ENCODE measurements at regions not wholly inside any gene's neighbourhood (a gene's known extent, or its start where the extent isn't known, plus 50 kb on each side); places are given as distances from the start of the nearest gene placed in this dataset.

- Histone ChIP-seq H3K9me3 (ENCODE audit: control insufficient read depth, low read length) (no peaks in the 10 kb centered on the region), H3K27ac (ENCODE audit: low read length) (no peak overlapping the region), H3K27me3 (ENCODE audit: control insufficient read depth, insufficient read depth) (no peaks in the 10 kb centered on the region), H3K4me1 (ENCODE audit: control insufficient read depth, insufficient read depth, low read length) (no peaks in the 10 kb centered on the region), H3K4me3 (ENCODE audit: low read length) (no peak overlapping the region)
- WGBS = 69% methylated on average over 7 of the region's 7 CpGs
- no peak for ATAC-seq
- intact Hi-C loops (cut with DNase I) = no loop called here
- no peak for DNase-seq
These were observed 468.0 kb downstream of the TSHZ3 start for GRCh38 chr19:30881281-30881680.

DNA sequence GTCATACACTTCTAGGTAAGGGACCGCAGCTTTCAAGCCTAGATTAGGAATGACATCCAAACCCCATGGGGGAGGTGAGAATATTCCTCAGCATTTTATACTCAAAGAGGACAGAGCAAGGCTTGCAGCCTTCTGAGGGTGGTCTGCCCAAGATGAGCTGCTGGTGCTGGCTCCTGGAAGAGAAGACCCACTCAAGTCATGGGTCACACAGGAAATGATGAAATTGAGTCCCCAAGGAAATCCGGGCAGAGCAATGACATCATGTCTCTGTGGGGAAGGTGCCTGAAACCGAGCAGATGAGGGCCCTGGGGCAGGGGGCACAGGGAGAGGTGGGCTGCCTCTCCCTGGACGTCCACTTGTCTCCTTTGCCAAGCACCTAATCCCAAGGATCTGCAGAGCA lies 468.7 kb downstream of the TSHZ3 start:
- Histone ChIP-seq H3K4me1 (ENCODE audit: control insufficient read depth, insufficient read depth, low read length) (no peaks in the 10 kb centered on the region), H3K4me3 (ENCODE audit: low read length) (no peak overlapping the region), H3K27ac (ENCODE audit: low read length) (no peak overlapping the region), H3K9me3 (ENCODE audit: control insufficient read depth, low read length) (no peaks in the 10 kb centered on the region), H3K27me3 (ENCODE audit: control insufficient read depth, insufficient read depth) (no peaks in the 10 kb centered on the region)
- no peak for DNase-seq
- ATAC-seq = no peak
- intact Hi-C loops (cut with DNase I) = no loop called here
- 58% methylated on average over 4 of the region's 4 CpGs for WGBS

DNA sequence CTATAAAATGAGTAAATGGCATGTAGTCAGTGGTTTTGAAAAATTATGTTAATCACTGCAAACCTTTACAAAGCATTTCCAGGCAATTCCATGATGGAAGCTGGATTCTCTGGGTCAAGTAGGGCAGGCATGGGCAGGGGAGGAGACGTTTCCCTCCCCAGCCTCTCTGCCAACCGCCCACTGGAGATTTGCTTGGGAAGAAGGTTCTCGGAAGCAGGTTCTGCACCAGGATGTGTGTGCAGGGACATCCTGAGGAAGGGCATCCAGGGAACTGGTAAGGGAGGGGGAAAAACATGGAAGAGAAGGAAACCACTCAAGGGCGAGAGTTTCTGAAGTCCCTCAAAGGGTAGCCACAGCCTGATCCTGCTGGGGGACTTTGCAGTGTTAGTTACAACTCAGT lies 469.1 kb downstream of the TSHZ3 start:
- no peaks in the 10 kb centered on the region for H3K27me3 ChIP-seq (ENCODE audit: control insufficient read depth, insufficient read depth)
- no peak overlapping the region for H3K27ac ChIP-seq (ENCODE audit: low read length)
- no peaks in the 10 kb centered on the region for H3K9me3 ChIP-seq (ENCODE audit: control insufficient read depth, low read length)
- ATAC-seq (no peak), DNase-seq (no peak)
- H3K4me3 ChIP-seq (ENCODE audit: low read length) = no peak overlapping the region
- 73% methylated on average over 4 of the region's 4 CpGs for WGBS
- intact Hi-C loops (cut with DNase I) = no loop called here
- H3K4me1 ChIP-seq (ENCODE audit: control insufficient read depth, insufficient read depth, low read length) = no peaks in the 10 kb centered on the region

- H3K27ac ChIP-seq (ENCODE audit: low read length) = no peak overlapping the region
- intact Hi-C loops (cut with DNase I) = no loop called here
- 73% methylated on average over 3 of the region's 3 CpGs for WGBS
- no peaks in the 10 kb centered on the region for H3K4me1 ChIP-seq (ENCODE audit: control insufficient read depth, insufficient read depth, low read length)
- H3K9me3 ChIP-seq (ENCODE audit: control insufficient read depth, low read length) = no peaks in the 10 kb centered on the region
- no peaks in the 10 kb centered on the region for H3K27me3 ChIP-seq (ENCODE audit: control insufficient read depth, insufficient read depth)
- ATAC-seq = no peak
- H3K4me3 ChIP-seq (ENCODE audit: low read length) = no peak overlapping the region
- DNase-seq = no peak
These were observed 469.5 kb downstream of the TSHZ3 start for GRCh38 chr19:30879736-30880135.

- no peak for DNase-seq
- Histone ChIP-seq H3K27me3 (ENCODE audit: control insufficient read depth, insufficient read depth) (no peaks in the 10 kb centered on the region), H3K9me3 (ENCODE audit: control insufficient read depth, low read length) (no peaks in the 10 kb centered on the region), H3K4me1 (ENCODE audit: control insufficient read depth, insufficient read depth, low read length) (no peaks in the 10 kb centered on the region), H3K27ac (ENCODE audit: low read length) (no peak overlapping the region), H3K4me3 (ENCODE audit: low read length) (no peak overlapping the region)
- intact Hi-C loops (cut with DNase I) = no loop called here
- no peak for ATAC-seq
- 78% methylated on average over 3 of the region's 3 CpGs for WGBS
These were observed 470.0 kb downstream of the TSHZ3 start for GRCh38 chr19:30879225-30879624.

DNA sequence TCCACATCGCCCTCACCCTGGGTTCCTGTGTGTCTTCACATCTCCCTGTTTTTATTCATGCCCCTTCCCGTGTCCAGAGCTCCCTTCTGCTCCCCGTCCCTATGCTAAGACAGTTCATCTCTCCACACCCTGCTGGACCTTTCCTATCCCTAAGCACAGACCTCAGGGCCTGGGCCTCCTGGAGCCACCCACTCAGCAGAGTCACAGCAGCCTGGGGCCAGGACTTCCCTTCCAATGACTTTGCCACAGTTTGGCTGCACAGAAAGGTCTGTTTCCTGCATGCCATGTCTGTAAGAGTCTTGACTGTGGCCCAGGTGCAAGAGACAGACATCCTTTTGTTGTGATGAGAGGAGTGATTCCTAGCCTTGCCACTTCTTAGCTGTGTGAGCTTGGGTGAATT lies 470.7 kb downstream of the TSHZ3 start:
- H3K4me3 ChIP-seq (ENCODE audit: low read length) = no peak overlapping the region
- H3K4me1 ChIP-seq (ENCODE audit: control insufficient read depth, insufficient read depth, low read length) = no peaks in the 10 kb centered on the region
- intact Hi-C loops (cut with DNase I) = no loop called here
- WGBS = 62% methylated on average over 3 of the region's 3 CpGs
- H3K9me3 ChIP-seq (ENCODE audit: control insufficient read depth, low read length) = no peaks in the 10 kb centered on the region
- H3K27me3 ChIP-seq (ENCODE audit: control insufficient read depth, insufficient read depth) = no peaks in the 10 kb centered on the region
- no peak overlapping the region for H3K27ac ChIP-seq (ENCODE audit: low read length)
- DNase-seq (no peak), ATAC-seq (no peak)

- intact Hi-C loops (cut with DNase I) = no loop called here
- Histone ChIP-seq H3K4me1 (ENCODE audit: control insufficient read depth, insufficient read depth, low read length) (no peaks in the 10 kb centered on the region), H3K27me3 (ENCODE audit: control insufficient read depth, insufficient read depth) (no peaks in the 10 kb centered on the region), H3K27ac (ENCODE audit: low read length) (no peak overlapping the region), H3K4me3 (ENCODE audit: low read length) (no peak overlapping the region), H3K9me3 (ENCODE audit: control insufficient read depth, low read length) (no peaks in the 10 kb centered on the region)
- ATAC-seq = peak; percentile 39 to 60
- DNase-seq = no peak
- 61% methylated on average over 4 of the region's 4 CpGs for whole genome bisulfite sequencing
These were observed 471.5 kb downstream of the TSHZ3 start for GRCh38 chr19:30877661-30878113.

- Histone ChIP-seq H3K4me3 (ENCODE audit: low read length) (no peak overlapping the region), H3K27me3 (ENCODE audit: control insufficient read depth, insufficient read depth) (no peaks in the 10 kb centered on the region), H3K4me1 (ENCODE audit: control insufficient read depth, insufficient read depth, low read length) (no peaks in the 10 kb centered on the region), H3K9me3 (ENCODE audit: control insufficient read depth, low read length) (no peaks in the 10 kb centered on the region), H3K27ac (ENCODE audit: low read length) (no peak overlapping the region)
- intact Hi-C loops (cut with DNase I) = no loop called here
- no peak for ATAC-seq
- whole genome bisulfite sequencing = 44% methylated on average over 1 of the region's 1 CpG
- no peak for DNase-seq
These were observed 475.5 kb downstream of the TSHZ3 start for GRCh38 chr19:30873691-30874090.

GRCh38 chr19:30873003-30873402 lies 476.2 kb downstream of the TSHZ3 start:
- Histone ChIP-seq H3K27ac (ENCODE audit: low read length) (no peak overlapping the region), H3K27me3 (ENCODE audit: control insufficient read depth, insufficient read depth) (no peaks in the 10 kb centered on the region), H3K4me1 (ENCODE audit: control insufficient read depth, insufficient read depth, low read length) (no peaks in the 10 kb centered on the region), H3K9me3 (ENCODE audit: control insufficient read depth, low read length) (no peaks in the 10 kb centered on the region), H3K4me3 (ENCODE audit: low read length) (no peak overlapping the region)
- 79% methylated on average over 2 of the region's 2 CpGs for WGBS
- no peak for ATAC-seq
- intact Hi-C loops (cut with DNase I) = no loop called here
- no peak for DNase-seq

DNA sequence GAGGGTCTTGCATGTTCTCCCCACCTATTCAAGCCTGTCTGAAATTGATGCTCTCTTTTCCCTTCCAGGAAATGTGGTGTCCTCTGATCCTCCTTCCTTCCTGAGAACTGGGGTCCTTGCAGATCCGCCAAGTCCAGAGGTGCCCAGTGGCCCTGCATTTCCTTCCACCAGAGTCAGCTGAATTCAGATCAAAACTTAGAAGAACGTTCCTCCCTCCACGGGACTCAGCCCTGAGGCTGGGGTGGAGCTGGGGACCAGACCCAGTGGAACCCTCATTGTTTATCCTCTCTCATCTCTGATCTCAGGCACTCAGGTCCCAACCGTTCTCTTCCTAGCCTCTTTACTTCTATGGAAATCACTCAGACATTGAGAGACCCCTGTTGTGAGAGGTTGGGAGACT lies 477.3 kb downstream of the TSHZ3 start:
- H3K4me1 ChIP-seq (ENCODE audit: control insufficient read depth, insufficient read depth, low read length) = no peaks in the 10 kb centered on the region
- H3K27ac ChIP-seq (ENCODE audit: low read length) = no peak overlapping the region
- H3K4me3 ChIP-seq (ENCODE audit: low read length) = no peak overlapping the region
- no peak for DNase-seq
- ATAC-seq = no peak
- no peaks in the 10 kb centered on the region for H3K9me3 ChIP-seq (ENCODE audit: control insufficient read depth, low read length)
- intact Hi-C loops (cut with DNase I) = no loop called here
- H3K27me3 ChIP-seq (ENCODE audit: control insufficient read depth, insufficient read depth) = no peaks in the 10 kb centered on the region
- WGBS = 77% methylated on average over 4 of the region's 4 CpGs

DNA sequence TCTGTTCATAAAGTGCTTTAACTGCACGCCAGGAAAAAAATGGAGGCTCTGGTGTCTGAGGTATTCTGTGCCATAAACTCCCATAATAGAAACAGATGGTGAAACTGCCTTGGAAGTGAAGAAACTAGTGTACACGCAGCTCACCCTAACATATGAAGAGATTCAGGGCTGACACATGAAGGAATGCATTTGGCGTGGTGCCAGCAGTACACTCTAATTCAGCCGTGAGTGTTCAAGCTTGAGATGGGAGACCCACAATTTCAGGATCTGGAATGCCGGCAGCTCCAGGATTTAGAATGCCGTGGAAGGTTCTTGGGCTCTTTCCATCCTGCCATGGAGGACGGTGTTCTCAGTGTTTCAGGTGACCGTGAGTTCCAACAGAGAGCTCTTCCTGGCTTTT lies 478.4 kb downstream of the TSHZ3 start:
- WGBS = 38% methylated on average over 8 of the region's 8 CpGs
- Histone ChIP-seq H3K4me1 (ENCODE audit: control insufficient read depth, insufficient read depth, low read length) (no peaks in the 10 kb centered on the region), H3K27ac (ENCODE audit: low read length) (no peak overlapping the region), H3K27me3 (ENCODE audit: control insufficient read depth, insufficient read depth) (no peaks in the 10 kb centered on the region), H3K4me3 (ENCODE audit: low read length) (no peak overlapping the region), H3K9me3 (ENCODE audit: control insufficient read depth, low read length) (no peaks in the 10 kb centered on the region)
- DNase-seq = peak in 1 of 3 donors; percentile 55
- no peak for ATAC-seq
- intact Hi-C loops (cut with DNase I) = no loop called here

GRCh38 chr19:30865511-30865910 lies 483.7 kb downstream of the TSHZ3 start:
- Histone ChIP-seq H3K9me3 (ENCODE audit: control insufficient read depth, low read length) (no peaks in the 10 kb centered on the region), H3K27ac (ENCODE audit: low read length) (no peak overlapping the region), H3K4me3 (ENCODE audit: low read length) (no peak overlapping the region), H3K4me1 (ENCODE audit: control insufficient read depth, insufficient read depth, low read length) (no peaks in the 10 kb centered on the region), H3K27me3 (ENCODE audit: control insufficient read depth, insufficient read depth) (no peaks in the 10 kb centered on the region)
- ATAC-seq (no peak), DNase-seq (no peak)
- WGBS = 27% methylated on average over 6 of the region's 6 CpGs
- intact Hi-C loops (cut with DNase I) = no loop called here

All from right cardiac atrium (tissue), 5 donors.